Activated T-helper 17 cell treated with anti-CD3 and anti-CD28 coated beads, Interleukin-2, amount 50 U/mL, for 72 hours (primary cell): ENCODE measurements at regions not wholly inside any gene's neighbourhood (a gene's known extent, or its start where the extent isn't known, plus 50 kb on each side); places are given as distances from the start of the nearest gene placed in this dataset.
"Not testable (repeated sequence)": the region's sequence is repeated elsewhere in the genome, so short reads cannot be mapped to it uniquely, and the experiment has no call there.

Experiments used
- ATAC-seq: fragments of 150-1000 bp; cut with Tn5 transposase; replicated peaks from 2 replicates; pipeline ENCODE4 v1.10.0; 2021; ENCODE audit warnings: mild to moderate bottlenecking, moderate library complexity
- H3K27ac Mint-ChIP-seq: one replicate; pipeline ENCODE4 v1.8.0; 2022; ENCODE audit warnings: mixed read lengths
- H3K27me3 Mint-ChIP-seq: one replicate; pipeline ENCODE4 v1.8.0; 2022; ENCODE audit warnings: mixed read lengths
- H3K36me3 Mint-ChIP-seq: one replicate; pipeline ENCODE4 v1.8.0; 2022; ENCODE audit warnings: low read depth, mild to moderate bottlenecking, mixed read lengths
- H3K4me1 Mint-ChIP-seq: one replicate; pipeline ENCODE4 v1.8.0; 2022; ENCODE audit warnings: mixed read lengths
- H3K4me3 Mint-ChIP-seq: one replicate; pipeline ENCODE4 v1.8.0; 2022; ENCODE audit warnings: mild to moderate bottlenecking, mixed read lengths
- H3K9me3 Mint-ChIP-seq: one replicate; pipeline ENCODE4 v1.8.0; 2022; ENCODE audit warnings: mixed read lengths

DNA sequence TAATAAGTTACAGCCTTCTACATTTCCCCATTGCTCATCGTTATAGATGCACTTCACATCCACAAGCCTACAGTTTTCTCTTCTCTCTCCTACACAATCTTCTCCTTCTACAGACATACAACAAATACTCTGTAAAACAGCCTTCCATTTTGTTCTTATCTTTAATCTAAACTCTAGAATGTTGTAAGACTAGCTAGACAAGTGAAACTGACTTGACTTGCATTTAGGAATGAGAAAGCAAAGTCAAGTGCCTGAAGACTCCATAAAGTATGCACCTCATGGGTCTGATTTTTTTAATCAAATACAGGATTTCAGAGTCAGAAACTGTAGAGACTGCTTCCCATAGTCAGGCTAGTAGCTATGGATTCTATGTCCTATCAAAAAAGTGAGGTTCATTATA lies 190.3 kb downstream of the KLHL28 start:
- ATAC-seq = no peak
- Mint-ChIP-seq H3K4me1 (no peaks in the 10 kb centered on the region), H3K27ac (no peak overlapping the region), H3K4me3 (no peak overlapping the region), H3K27me3 (peaks cover 6% of the 10 kb centered on the region), H3K9me3 (no peaks in the 10 kb centered on the region), H3K36me3 (no peaks in the 10 kb centered on the region)

GRCh38 chr14:44770201-44770600 lies 191.5 kb downstream of the KLHL28 start:
- no peak for ATAC-seq
- H3K4me1 Mint-ChIP-seq = no peaks in the 10 kb centered on the region
- peaks cover 6% of the 10 kb centered on the region for H3K27me3 Mint-ChIP-seq
- H3K27ac Mint-ChIP-seq = no peak overlapping the region
- no peaks in the 10 kb centered on the region for H3K9me3 Mint-ChIP-seq
- H3K4me3 Mint-ChIP-seq = no peak overlapping the region
- no peaks in the 10 kb centered on the region for H3K36me3 Mint-ChIP-seq

GRCh38 chr14:44768935-44769334 lies 192.8 kb downstream of the KLHL28 start:
- H3K27ac Mint-ChIP-seq = no peak overlapping the region
- no peaks in the 10 kb centered on the region for H3K9me3 Mint-ChIP-seq
- H3K4me3 Mint-ChIP-seq = no peak overlapping the region
- H3K4me1 Mint-ChIP-seq = no peaks in the 10 kb centered on the region
- H3K27me3 Mint-ChIP-seq = peaks cover 6% of the 10 kb centered on the region
- H3K36me3 Mint-ChIP-seq = no peaks in the 10 kb centered on the region
- ATAC-seq = no peak

DNA sequence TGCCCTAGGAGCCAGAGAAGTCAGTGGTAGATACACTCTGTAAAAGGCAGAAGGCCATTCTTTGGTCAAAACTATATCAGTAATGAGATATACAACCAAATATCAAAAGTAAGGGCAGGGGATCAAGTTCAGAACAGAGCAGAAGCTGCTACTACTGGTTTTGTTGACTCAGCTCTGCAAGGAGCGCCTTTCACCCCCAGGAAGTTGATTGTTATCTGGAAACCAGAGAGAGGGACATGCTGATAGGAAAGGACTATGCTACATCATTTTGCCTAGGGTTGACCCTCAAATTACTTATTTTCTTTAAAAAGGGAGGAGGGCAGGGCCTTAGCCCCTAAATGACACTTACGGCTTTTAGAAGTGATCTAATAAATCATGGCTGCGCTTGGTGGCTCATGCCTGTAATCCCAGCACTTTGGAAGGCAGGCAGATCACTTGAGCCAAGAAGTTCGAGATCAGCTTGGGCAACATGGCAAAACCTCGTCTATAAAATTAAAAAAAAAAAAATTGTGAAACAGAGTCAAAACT lies 194.0 kb downstream of the KLHL28 start:
- H3K9me3 Mint-ChIP-seq = no peaks in the 10 kb centered on the region
- H3K4me3 Mint-ChIP-seq = no peak overlapping the region
- H3K27ac Mint-ChIP-seq = no peak overlapping the region
- H3K4me1 Mint-ChIP-seq = no peaks in the 10 kb centered on the region
- no peak for ATAC-seq
- peaks cover 6% of the 10 kb centered on the region for H3K27me3 Mint-ChIP-seq
- no peaks in the 10 kb centered on the region for H3K36me3 Mint-ChIP-seq

DNA sequence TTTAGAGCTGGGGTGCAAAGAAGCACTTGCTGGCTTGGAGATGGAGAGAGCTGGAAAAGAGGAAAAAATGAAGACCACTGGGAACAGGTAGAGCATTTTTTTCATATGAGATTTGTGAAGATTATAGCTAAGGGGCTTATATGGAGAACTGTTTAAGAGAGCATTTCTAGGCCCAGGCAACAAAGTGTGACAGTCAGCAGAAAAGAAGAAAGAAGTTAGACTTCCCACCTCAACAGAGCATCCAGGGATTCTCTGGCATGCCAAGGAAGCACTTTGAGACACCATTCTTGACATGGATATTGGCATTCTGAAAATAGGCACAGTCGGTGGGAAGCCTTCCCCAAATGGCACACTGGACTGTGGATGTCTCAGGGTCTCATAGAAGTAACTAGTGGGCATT lies 195.5 kb downstream of the KLHL28 start:
- Mint-ChIP-seq H3K9me3 (no peaks in the 10 kb centered on the region), H3K27me3 (peaks cover 6% of the 10 kb centered on the region), H3K27ac (no peak overlapping the region), H3K4me3 (no peak overlapping the region), H3K4me1 (no peaks in the 10 kb centered on the region), H3K36me3 (no peaks in the 10 kb centered on the region)
- ATAC-seq = no peak

DNA sequence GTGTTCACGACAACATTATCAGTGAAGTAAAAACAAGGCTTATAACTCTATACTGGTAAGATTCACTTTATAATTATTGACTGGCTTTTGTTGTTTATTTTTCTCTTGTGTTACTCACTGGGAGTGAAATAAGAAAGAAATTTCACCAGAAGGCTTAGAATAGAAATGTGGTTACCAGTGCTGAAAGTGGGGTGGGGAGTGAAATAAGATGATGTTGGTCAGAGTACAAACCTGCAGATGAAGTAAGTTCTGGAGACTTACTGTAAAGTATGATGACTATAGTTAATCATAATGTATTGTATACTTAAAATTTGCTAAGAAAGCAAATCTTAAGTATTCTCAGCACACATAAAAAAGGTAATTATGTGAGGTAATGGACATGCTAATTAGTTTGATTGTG lies 198.4 kb downstream of the KLHL28 start:
- ATAC-seq = no peak
- H3K36me3 Mint-ChIP-seq = no peaks in the 10 kb centered on the region
- no peak overlapping the region for H3K4me3 Mint-ChIP-seq
- H3K27me3 Mint-ChIP-seq = peaks cover 3% of the 10 kb centered on the region
- H3K9me3 Mint-ChIP-seq = no peaks in the 10 kb centered on the region
- H3K4me1 Mint-ChIP-seq = no peaks in the 10 kb centered on the region
- H3K27ac Mint-ChIP-seq = no peak overlapping the region

DNA sequence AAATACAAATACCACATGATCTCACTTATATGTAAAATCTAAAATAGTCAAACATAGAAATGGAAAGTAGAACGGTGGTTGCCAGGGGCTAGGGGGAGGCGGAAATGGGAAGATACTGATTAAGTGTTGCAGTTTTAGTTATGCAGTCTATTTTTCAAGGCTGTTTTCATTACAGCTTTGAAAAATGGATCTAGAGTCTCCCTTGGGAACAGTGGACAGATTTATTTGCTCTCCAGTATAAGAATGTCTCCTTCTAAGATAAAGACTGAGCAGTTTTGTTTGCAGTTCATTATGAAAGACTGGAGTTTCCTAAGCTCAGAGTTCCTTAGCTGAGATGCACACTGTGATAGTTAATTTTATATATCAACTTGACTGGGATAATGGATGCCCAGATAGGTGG lies 202.5 kb downstream of the KLHL28 start:
- no peak overlapping the region for H3K4me3 Mint-ChIP-seq
- no peak for ATAC-seq
- no peaks in the 10 kb centered on the region for H3K36me3 Mint-ChIP-seq

DNA sequence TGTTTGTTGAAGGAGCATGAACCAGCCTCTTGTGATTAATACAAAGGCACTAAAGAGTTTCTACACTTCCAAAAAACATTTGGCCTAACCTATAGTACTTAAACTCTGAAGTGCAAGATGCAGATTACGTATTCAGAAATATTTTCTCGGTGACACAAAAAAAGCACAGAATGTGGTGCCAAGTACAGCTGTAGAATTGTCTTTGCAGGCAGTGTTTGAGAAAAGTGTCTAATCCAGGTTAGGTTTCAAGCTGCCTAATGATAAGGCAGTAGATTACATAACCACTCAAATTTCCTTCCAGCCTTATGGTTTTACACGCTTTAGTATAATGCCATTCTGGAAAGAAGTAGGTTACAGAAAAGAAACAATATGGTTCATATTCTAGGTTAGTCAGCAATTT lies 205.2 kb downstream of the KLHL28 start:
- H3K4me1 Mint-ChIP-seq = no peaks in the 10 kb centered on the region
- ATAC-seq = no peak
- H3K9me3 Mint-ChIP-seq = no peaks in the 10 kb centered on the region
- no peak overlapping the region for H3K27ac Mint-ChIP-seq
- no peaks in the 10 kb centered on the region for H3K36me3 Mint-ChIP-seq
- H3K4me3 Mint-ChIP-seq = no peak overlapping the region
- H3K27me3 Mint-ChIP-seq = no peaks in the 10 kb centered on the region

More for the DNA sequence above, 202.5 kb downstream of the KLHL28 start:
- Mint-ChIP-seq H3K9me3 (no peaks in the 10 kb centered on the region), H3K4me1 (no peaks in the 10 kb centered on the region), H3K27me3 (no peaks in the 10 kb centered on the region), H3K27ac (no peak overlapping the region)

DNA sequence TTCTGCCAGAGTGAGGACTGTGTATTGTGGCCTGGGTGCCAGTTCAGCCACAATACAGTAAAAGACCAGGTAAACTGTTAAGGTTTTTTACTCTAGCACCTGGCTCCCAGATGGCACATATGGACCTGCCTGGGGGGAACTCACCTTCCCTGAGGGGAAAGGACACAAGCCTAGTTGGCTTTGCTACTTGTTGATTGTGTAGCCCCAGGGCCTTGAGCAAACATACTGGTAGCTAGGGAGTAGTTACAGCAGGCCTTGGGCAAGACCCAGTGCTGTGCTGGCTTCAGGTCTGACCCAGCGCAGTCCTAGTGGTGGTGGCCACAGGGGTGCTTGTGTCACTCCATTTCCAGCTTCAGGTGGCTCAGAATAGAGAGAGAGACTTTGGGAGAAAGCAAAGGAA lies 216.4 kb downstream of the KLHL28 start:
- Mint-ChIP-seq H3K36me3 (no peaks in the 10 kb centered on the region), H3K4me3 (no peak overlapping the region), H3K4me1 (no peaks in the 10 kb centered on the region), H3K27me3 (peaks cover 4% of the 10 kb centered on the region), H3K27ac (no peak overlapping the region), H3K9me3 (no peaks in the 10 kb centered on the region)
- ATAC-seq = no peak

GRCh38 chr14:44742202-44742601 lies 219.5 kb downstream of the KLHL28 start:
- no peaks in the 10 kb centered on the region for H3K36me3 Mint-ChIP-seq
- no peak for ATAC-seq
- H3K4me1 Mint-ChIP-seq = no peaks in the 10 kb centered on the region
- H3K9me3 Mint-ChIP-seq = no peaks in the 10 kb centered on the region
- no peak overlapping the region for H3K27ac Mint-ChIP-seq
- peaks cover 10% of the 10 kb centered on the region for H3K27me3 Mint-ChIP-seq
- no peak overlapping the region for H3K4me3 Mint-ChIP-seq

DNA sequence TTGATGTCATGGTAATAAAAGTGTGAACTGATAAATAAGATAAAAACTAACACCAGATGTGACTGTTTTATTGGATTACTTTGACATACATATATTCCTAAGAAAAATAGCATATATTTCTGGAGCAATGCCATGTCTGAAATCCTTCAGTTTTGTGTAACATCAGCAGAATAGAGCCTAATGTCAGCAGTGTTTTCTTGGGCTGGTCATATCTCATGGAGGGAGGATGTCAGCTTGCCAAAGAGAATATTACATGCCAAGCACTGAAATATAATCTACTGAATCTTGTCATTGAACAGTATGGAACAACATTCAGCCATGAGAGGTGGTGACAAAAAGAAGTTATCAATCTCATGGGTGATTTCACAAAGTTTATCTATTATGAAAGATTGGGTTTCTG lies 220.3 kb downstream of the KLHL28 start:
- H3K4me1 Mint-ChIP-seq = no peaks in the 10 kb centered on the region
- H3K36me3 Mint-ChIP-seq = no peaks in the 10 kb centered on the region
- H3K27me3 Mint-ChIP-seq = peaks cover 10% of the 10 kb centered on the region
- no peak overlapping the region for H3K27ac Mint-ChIP-seq
- ATAC-seq = no peak
- H3K9me3 Mint-ChIP-seq = no peaks in the 10 kb centered on the region
- no peak overlapping the region for H3K4me3 Mint-ChIP-seq

- peaks cover 10% of the 10 kb centered on the region for H3K27me3 Mint-ChIP-seq
- no peaks in the 10 kb centered on the region for H3K36me3 Mint-ChIP-seq
- ATAC-seq = no peak
- H3K4me3 Mint-ChIP-seq = no peak overlapping the region
- no peaks in the 10 kb centered on the region for H3K9me3 Mint-ChIP-seq
- no peak overlapping the region for H3K27ac Mint-ChIP-seq
- no peaks in the 10 kb centered on the region for H3K4me1 Mint-ChIP-seq
These were observed 225.4 kb downstream of the KLHL28 start for GRCh38 chr14:44736326-44736725.

GRCh38 chr14:44732144-44732543 lies 225.1 kb upstream of the FSCB start:
- Mint-ChIP-seq H3K27ac (no peak overlapping the region), H3K4me3 (no peak overlapping the region), H3K4me1 (no peaks in the 10 kb centered on the region), H3K9me3 (no peaks in the 10 kb centered on the region), H3K27me3 (peaks cover 8% of the 10 kb centered on the region), H3K36me3 (no peaks in the 10 kb centered on the region)
- no peak for ATAC-seq

GRCh38 chr14:44730860-44731259 lies 223.8 kb upstream of the FSCB start:
- no peak overlapping the region for H3K4me3 Mint-ChIP-seq
- no peaks in the 10 kb centered on the region for H3K9me3 Mint-ChIP-seq
- H3K4me1 Mint-ChIP-seq = no peaks in the 10 kb centered on the region
- H3K27me3 Mint-ChIP-seq = peaks cover 4% of the 10 kb centered on the region
- no peak overlapping the region for H3K27ac Mint-ChIP-seq
- H3K36me3 Mint-ChIP-seq = no peaks in the 10 kb centered on the region
- ATAC-seq = no peak

DNA sequence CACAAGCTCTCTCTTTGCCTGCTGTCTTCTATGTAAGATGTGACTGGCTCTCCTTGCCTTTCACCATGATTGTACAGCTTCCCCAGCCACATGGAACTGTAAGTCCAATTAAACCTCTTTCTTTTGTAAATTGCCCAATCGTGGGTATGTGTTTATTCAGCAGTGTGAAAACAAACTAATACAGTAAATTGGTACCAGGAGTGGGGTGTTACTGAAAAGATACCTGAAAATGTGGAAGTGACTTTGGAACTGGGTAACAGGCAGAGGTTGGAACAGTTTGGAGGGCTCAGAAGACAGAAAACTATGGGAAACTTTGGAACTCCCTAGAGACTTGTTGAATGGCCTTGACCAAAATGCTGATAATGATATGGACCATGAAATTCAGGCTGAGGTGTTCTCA lies 214.3 kb upstream of the FSCB start:
- H3K36me3 Mint-ChIP-seq, H3K4me1 Mint-ChIP-seq, H3K27ac Mint-ChIP-seq, H3K27me3 Mint-ChIP-seq, H3K4me3 Mint-ChIP-seq, ATAC-seq: not testable (repeated sequence)
- peaks cover 19% of the 10 kb centered on the region for H3K9me3 Mint-ChIP-seq

DNA sequence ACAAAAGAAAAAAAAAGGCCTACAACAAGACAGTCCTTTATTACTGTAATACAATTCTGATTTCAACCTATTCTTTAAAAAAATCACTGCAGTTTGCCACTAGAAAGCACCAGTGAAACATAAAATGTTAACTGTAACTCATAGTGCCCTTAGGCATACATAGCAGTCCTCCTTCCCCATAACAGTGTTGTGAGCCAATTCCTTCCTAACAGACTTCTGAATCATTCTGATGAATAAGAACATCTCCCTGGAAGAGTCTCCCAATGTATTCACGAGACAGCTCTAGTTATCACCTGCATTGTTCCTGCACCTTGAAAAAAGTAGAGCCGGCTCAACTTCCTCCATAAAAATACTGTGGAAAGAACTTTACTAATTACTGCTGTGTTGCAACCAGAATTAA lies 213.6 kb upstream of the FSCB start:
- H3K4me1 Mint-ChIP-seq = no peaks in the 10 kb centered on the region
- H3K4me3 Mint-ChIP-seq = no peak overlapping the region
- no peak for ATAC-seq

More for the DNA sequence above, 213.6 kb upstream of the FSCB start:
- Mint-ChIP-seq H3K27ac (no peak overlapping the region), H3K36me3 (no peaks in the 10 kb centered on the region), H3K27me3 (peaks cover 8% of the 10 kb centered on the region), H3K9me3 (peaks cover 19% of the 10 kb centered on the region)
